Stimulated activated CD4-positive, alpha-beta T cell treated with anti-CD3 and anti-CD28 coated beads, Interleukin-4, amount 100 ng/mL, for 1 hour (primary cell): ENCODE measurements at regions not wholly inside any gene's neighbourhood (a gene's known extent, or its start where the extent isn't known, plus 50 kb on each side); places are given as distances from the start of the nearest gene placed in this dataset.
"Not testable (repeated sequence)": the region's sequence is repeated elsewhere in the genome, so short reads cannot be mapped to it uniquely, and the experiment has no call there.

Source experiments
- DNase-seq: peaks from one replicate; pipeline ENCODE4 v3.0.0-alpha.2; 2020

DNA sequence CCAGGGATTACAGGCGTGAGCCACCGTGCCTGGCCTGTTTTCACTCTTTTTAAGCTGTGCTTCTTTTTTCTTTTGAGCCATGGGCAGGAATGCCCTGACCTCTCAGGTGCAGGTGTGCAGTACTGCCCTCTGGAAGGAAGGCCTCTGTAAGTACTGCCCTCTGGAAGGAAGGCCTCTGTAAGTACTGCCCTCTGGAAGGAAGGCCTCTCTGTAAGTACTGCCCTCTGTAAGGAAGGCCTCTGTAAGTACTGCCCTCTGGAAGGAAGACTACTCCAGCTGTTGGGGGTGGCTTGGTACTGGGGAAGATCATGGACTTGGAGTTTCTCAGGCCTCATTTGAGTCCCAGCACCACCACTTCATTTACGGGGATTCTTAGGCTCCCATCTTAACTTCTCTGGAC lies 248.5 kb upstream of the ID2 start:
- no peak for DNase-seq

DNA sequence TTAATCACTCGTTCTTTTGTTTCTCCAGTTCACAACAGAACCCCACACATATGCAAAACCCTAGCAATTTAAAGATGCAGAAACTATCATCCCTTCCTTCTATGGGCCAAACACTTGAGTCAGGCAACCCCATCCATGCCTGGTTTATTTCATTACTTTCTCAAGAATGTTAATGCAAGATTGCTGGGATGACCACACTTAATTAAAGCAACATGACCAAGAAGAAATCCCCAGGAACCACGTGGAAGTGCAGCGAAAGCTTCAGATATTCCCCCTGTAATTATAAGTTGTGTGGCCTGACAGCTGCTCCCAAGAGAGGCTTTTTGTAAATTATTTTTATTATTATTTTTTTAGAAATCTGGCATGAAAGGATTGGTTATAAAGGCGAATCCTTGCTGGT lies 246.2 kb upstream of the ID2 start:
- DNase-seq, result no peak

DNA sequence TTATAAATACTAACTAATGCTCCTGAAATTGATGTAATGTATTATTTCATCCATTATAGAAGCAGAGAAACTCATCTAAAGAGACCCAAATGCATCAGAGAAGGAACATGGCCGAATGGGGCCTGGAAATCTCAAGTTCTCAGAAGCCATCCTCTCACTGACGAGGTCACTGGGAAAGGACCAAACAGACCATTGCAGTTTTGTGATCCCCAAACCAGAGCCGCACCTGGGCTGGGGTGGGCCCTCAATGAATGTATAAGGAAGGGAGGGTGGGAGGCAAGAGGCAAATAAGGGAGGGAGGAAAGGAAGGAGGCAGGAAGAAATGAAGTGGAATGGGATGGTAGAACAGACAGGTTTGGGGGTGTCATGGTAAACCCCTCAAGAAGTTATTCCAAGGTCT lies 245.3 kb upstream of the ID2 start:
- DNase-seq, result no peak

DNA sequence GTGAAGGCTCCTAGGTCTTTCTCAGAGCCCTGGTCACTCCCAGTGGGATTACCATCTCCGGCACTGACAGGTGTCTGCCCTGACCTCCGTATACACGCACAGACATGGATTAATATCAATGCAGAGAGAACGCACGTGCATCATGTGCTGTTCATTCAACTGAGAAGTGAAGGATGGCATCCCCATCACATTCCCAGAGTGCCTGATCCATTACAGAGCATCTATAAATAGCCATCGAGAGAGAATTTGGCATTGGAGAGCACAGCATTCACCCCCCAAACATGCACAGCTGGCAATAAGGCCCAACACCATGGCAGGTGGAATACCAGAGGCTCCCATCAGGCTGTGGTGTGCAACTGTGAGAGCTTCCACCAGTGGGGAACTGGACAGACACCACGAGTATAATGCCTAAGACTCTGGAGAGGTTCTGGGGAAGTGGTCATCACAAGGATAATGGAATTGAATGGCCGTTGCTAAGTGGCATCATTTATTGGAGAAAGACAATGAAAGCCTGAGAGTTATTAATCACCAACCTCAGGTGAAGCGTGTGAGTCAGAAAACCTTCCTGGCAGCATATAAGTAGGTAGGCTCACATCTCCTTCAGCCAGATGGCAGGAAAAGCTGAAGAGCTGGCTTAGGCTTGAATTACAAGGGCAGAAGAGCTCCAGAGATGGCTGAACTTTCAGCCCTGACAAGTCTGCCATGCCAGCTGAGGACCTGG lies 244.5 kb upstream of the ID2 start:
- DNase-seq, result no peak

DNA sequence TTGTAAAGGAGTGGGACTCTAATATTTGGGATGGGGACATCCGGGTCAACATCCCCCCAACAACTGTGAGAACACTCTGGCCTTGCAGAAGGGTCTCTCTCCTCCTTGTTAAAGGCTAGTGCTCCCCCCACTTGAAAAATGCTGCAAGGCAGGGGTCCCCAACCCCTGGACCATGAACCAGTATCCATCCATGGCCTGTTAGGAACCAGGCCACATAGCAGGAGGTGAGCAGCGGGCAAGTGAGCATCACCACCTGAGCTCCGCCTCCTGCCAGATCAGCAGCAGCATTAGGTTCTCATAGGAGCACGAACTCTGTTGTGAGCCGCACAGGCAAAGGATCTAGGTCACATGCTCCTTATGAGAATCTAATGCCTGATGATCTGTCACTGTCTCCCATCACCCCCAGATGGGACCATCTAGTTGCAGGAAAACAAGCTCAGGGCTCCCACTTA lies 243.9 kb upstream of the ID2 start:
- no peak for DNase-seq

DNA sequence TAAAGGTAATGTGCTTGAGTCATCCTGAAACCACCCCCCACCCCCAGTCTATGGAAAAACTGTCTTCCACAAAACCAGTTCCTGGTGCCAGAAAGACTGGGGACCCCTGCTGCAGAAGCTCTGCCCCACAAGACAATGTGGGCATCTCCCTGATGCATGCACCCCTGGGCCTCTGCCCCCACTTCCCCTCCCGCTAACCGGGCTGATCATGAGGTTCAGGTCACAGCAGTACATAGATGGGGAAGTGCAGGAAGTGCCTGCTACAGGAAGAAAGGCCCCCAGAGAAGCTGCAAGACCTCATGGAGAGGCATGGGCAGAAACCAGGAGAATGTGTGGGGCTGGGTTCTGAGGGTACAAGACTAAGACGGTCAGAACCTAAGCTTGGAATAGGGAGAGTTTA lies 243.4 kb upstream of the ID2 start:
- no peak for DNase-seq

DNA sequence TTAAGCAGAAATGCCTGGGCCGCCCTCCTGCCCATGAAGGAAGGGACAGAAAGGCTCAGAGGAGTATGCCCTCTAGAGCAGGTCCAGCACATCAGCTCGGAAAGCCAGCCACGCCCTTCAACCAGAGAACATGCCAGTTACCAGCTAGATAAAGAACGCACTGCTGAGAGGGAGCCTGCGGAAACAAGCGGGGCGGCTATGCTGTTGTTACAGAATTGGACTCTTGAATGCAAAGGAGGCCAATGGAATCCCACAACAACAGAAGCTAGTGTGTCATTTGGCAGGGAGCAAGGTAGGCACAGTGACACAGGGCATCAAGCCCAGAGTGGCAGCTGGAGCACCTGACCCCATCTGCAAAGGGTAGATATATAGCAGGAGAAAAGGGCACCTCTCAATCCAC lies 242.9 kb upstream of the ID2 start:
- no peak for DNase-seq

DNA sequence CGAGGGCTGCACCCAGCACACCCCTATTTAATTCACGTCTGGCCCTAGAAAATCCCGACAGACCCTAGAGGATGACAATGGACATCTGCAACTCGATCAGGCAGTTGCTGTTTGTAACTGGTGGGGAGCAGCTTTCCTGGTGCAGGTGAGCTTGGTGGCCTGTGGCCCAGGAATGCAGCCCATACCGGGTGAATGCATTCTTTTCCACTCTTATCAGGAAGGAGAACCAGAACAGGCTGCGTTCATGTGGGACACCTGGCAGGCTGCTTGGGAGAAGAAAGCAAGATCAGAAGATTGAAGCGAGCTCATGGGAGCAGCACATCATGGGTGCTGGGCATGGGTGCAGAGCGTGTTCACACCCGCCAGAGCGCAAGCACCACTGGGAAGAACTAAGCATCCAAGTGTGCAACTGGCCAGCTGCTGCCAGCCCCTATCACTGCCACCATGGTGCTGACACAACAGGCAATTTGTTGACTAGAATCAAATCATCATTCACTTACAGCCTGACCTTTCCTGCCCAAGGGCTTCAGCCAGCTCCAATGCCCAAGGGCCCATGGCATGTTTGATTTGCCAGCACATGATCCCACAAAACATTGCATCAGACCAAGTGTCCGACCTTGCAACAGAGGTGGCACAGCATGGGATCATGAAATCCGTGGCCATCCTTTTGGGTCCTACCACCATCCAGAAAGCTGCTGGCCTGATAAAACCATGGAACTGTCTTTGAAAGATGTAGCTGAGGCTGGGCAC lies 241.7 kb upstream of the ID2 start:
- DNase-seq, result no peak

DNA sequence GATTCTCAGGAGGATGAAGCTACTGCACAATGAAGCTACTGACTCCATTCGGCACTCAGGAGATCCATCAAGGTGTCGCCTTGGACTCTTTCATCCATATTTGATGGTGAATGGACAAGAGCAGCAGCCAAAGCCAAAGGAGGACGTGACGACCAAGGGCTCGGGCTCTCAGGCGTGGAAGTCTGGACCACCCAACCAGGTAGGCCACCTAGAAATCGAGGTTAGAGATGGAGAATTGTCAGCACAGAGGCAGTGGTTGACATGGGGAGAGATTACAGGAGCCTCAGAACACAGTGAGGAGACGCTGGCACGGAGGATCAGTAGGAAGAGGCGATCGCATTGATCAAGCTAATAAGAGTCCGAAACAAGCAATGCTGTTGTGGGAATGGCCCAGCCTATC lies 240.5 kb upstream of the ID2 start:
- no peak for DNase-seq

DNA sequence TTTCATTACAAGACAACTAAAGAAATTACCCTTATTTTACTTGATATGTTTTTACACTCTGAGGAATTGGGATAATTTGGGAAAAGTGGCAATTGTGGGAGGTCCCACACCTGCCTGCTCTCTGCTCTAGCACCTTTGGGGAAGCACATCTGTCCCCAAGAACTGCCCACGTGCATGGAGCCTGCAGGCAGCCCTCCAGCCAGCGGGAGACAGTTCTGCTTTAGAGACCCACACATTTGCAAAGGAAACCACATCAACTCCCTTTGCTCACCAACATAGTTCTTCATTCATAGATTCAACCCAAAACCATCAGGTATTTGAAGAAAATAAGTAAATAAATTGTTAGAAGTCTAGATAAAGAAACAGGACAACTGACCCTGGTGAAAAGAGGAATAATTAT lies 239.9 kb upstream of the ID2 start:
- DNase-seq, result no peak

DNA sequence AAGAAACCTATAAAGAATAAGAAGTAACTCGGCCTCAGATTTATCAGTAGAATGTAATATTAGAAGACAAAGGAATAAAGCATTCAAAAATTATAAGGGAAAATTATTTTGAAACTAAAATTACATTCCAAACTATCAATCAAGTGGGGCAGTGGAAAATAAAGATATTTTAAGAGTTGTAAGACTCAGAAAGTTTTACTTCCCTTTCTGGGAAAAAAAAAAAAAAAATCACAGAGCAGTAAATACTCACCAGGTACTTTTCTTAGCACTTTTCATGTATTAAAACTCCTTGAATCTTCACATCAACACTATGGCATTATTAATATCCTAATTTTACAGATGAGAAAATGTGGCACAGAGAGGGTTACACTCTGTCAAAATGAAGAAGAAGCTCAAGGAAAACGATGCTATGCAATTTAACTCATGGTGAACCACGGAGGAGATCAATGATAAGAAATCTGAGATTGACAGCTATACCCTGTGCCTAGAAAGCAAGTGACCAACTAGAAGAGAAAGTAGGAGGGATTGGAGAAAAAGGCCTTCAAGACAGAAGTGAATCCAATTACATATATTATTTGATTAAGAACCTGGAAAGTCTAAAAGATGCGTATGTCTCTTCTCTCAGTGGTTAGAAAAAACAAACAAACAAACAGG lies 238.9 kb upstream of the ID2 start:
- DNase-seq, result no peak

DNA sequence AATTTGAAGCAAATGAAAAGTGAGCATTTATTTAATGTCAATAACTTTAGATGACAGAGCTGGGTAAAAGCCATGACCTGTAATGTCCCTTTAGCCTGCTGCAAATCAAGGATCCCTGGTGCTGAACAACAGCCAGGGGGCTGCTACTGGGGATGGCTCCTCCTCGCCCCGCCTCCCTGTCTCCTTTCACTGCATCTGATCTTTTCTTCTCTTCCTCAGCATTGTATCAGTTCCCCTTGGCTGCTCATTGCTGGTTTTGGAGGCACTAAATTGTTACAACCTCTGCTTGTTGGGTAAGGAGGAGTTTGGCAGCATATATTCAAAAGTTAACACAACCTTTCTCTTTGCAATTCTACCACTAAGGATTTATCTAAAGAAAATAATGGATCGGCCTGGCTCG lies 236.3 kb upstream of the ID2 start:
- DNase-seq, result no peak

DNA sequence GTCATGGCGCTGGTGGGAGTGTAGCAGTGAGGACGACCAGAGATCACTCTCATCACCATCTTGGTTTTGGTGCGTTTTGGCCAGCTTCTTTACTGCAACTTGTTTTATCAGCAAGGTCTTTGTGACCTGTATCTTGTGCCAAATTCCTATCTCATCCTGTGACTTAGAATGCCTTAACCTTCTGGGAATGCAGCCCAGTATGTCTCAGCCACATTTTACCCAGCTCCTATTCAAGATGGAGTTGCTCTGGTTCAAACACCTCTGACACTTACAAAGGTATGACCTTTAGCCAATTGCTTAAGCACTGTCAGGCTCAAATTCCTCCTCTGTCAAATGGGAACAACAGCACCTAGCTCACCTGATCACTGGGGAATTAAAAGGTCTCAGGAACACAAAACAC lies 235.1 kb upstream of the ID2 start:
- not testable (repeated sequence) for DNase-seq

DNA sequence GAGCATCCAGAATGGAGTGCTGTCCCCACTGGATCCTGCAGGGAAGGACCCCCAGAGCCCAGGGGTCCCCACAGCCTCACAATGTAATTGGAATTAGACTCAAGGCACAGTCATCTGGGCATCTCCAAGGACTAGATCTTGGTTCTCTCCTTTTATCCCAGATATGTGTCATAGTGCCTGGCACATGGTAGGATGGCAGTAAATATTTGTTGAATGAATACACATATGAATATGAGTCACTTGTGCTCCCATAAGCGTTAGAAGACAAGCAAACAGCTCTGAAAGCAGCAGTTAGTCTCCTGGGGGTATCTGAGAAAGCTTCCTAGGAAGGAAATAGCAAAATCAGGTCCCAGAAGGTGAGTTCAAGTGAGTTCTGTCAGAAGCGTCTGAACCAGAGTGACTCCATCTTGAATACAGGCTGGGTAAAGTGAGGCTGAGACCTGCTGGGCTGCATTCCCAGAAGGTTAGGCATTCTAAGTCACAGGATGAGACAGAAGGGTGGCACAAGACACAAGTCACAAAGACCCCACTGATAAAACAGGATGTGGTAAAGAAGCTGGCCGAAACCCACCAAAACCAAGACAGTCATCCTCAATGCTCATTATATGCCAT lies 234.1 kb upstream of the ID2 start:
- DNase-seq, result no peak

DNA sequence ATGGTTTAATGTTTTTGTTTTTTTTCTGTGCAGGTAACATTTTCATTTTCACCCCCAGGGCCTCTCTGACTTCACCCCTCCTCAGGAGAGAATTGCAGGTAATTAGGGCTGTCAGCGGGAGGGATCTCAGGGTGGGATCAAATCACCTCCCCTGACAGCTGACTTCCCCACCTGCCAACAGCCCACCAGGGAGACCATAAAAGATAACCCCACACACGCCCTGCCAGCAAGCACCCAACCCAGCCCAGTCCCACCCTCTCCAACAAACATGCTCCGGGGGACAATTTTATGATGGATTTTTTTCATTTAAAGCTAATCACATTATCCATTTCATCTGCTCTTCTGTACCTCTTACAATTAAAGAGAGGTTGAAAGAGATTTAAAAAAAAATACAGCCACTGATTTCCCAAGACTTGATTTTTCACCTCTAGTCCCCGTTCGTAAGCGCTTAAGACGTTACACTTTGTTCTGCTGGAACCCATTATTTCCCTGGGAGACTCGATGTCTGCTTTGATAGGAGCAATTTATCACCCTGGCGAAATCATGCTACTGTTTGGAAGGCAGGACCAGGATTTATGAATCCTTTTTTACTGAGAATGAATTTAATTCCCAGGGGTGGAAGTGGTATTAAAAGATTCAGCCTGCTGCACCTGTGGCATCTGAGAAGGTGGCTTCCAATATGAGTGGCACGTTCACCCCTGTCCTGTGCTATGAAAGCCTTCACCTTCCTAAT lies 232.9 kb upstream of the ID2 start:
- DNase-seq, result no peak

DNA sequence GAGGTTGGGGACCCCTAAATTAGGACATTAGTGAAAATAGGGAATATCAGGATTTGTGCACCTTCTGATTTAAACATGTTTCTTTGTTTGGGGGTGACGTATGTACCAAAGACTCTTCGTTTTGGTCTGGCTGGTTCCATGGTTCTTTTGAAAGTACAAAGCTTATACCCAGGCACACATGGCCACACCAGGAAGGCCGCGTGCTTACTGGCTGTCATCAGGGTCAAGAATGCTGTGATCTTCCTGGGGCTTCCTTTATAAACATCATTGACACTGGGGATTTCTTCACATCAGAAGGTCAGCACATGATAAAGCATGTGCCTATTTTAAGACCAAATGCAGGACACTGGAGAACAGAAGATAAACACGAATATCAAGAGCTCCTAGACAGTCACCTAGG lies 230.6 kb upstream of the ID2 start:
- DNase-seq, result no peak

DNA sequence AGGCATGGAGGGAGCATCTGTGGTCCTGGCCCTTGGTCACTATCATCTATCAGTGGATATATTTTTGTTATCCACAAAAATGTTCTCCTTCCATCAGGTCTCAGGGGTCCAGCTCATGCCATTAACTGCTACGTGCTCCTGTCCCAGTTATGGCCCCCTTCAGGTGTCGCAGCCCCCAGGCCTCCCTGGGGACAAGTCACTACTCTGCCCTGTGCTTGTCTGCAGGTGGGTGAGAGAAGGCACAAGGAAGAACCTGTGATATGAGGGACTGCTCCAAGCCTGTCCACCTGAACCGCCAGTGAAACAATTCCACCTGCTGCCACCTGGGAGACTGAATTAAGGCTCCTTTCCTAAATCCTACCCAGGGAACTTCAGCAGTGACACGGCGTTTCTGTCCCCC lies 229.6 kb upstream of the ID2 start:
- no peak for DNase-seq

DNA sequence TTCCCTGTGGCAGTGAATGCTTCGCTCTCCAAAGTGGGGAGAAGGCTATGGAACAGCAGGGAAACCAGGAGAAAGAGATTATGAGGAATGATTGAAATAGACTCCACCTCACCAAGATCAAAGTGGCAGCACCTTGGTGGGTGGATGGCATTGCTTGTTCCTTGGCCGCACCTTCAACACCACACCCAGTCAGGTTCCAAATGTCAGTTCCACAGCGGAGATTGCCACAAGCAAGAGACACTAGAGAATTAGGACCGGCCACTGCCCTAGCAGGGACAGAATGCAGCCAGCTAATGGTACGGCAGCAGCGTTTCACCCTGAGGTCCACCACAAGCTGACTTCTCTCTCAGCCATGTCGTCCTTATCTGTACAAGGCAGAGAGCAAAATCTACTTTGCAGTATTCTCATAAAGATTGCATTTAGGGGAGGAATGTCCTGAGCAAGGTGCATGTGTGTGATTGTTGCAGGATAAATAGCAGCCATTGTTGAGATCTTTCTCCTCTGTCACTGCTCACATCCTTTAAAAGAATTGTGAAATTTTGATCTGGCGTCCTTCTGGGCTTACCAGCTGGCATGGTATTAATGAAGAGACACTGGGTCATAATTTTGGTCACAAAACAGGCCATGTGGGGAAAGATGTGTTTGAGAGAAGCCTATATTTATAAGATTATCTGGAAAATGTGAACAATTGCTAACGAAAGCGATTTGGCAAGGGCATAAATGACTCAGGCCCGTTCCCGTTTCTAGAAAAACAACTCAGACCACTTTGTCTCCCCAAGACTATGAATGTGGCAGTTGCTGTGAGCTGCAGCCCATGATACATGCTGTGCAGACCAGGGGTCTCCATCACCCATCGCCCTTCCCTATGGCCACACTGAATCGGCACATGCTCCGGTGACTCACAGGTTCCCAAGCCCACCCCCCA lies 228.6 kb upstream of the ID2 start:
- DNase-seq, result no peak

DNA sequence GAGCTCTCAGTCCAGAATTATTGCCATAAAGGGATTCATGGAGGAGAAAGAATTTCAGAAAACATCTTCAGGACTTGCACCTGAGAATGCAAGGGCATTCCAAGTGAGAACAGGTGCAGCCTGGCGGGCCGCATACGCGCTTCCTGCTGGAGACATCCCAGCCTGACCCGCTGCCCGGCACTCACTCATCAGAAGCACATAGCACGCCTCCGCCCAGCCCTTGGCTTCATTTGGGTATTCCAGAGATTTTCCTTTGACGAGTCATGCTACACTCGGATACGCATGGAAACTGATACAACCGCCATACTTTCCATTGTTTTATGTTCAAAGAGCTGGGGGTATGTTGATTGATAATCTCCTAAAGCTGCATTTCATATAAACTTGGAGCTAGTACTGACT lies 228.0 kb upstream of the ID2 start:
- DNase-seq, result no peak

DNA sequence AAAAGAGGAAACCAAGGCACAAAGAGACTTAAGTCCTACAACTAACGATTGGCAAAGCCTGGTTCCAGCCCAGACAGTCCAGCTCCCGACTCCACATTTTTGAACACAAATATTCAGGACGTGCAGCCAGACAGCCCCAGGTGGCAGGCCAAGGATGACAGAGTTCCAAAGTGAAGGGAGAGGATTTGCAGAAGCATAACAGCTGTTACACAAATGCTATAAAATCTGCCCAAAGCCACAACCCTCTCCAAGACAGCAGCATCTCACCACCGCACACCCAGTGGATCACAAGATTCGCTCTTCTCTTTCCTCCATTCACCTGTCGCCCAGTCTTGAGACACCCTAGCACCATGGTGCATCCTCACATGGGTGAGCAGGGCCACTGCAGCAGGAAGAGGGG lies 227.1 kb upstream of the ID2 start:
- DNase-seq, result no peak

DNA sequence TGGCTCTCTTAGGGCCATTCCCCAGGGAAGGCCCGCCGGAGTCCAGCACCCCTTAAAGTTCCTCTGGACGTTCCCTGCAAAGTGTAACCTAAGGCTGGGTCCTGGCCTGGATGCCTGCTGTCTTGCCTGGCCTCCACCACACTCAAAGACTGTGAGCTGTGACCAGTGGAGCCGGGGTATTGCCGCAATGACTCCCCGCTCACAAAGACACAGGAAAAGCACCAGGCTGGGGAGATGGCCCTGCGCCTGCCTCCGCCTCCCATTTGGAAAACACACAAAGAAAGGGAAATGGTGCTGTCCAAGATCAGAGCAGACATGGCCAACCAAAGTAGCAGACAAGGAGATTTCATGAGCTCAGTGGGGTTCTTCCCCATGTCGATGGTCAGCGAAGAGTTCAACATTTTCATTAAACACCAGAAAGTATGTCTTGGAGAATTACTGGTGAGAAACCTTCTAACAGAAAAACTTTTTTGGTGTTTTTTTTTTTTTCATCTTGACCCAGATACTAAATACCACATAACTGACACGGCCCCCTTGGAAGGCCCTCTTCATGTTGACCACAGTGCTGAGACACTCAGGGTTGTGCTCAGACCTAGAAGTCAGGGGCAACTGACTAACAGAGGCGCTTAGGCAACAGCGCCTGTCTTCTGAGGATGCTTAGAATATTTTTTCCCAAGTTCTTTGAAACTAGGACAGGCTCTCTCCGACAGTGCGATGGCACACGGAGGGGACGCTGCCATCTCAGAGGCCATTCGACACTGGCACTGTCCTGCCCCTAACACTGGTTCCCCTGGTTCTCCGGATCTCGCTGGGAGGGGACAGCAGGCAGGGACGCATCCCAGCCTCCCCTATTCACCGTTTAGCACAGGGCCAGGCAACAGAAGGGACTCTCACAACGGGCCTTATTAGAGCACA lies 226.4 kb upstream of the ID2 start:
- no peak for DNase-seq
